Activated naive CD4-positive, alpha-beta T cell (primary cell): ENCODE measurements at regions not wholly inside any gene's neighbourhood (a gene's known extent, or its start where the extent isn't known, plus 50 kb on each side); places are given as distances from the start of the nearest gene placed in this dataset.
"Not testable (repeated sequence)": the region's sequence is repeated elsewhere in the genome, so short reads cannot be mapped to it uniquely, and the experiment has no call there.

Experiments used
- DNase-seq, 4 experiments: peaks; one replicate each; lab custom pipeline; 2025; lab: John Stamatoyannopoulos, UW

DNA sequence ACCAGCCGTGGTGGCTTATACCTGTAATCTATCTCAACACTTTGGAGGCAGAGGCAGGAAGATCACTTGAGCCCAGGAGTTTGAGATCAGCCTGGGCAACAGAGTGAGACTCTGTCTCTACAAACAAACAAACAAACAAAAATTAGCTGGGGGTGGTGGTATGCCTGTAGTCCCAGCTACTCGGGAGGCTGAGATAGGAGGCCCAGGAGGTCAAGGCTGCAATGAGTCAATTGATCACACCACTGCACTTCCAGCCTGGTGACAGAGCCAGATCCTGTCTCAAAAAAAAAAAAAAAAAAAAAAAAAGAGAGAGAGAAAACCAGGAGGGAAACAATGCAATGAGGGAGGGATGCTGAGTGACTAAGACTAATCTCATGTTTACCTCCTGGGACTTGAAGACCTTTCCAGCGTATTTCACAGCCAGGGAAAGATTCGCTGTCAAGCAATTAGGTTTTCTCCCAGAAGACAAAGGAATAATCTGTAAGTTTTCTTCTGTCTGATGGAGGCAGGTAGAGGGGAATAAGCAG lies 51.1 kb upstream of the MIER3 start:
- no peak for DNase-seq

GRCh38 chr5:57003566-57003965 lies 51.6 kb upstream of the MIER3 start:
- not testable (repeated sequence) for DNase-seq

GRCh38 chr5:57004800-57005199 lies 52.9 kb upstream of the MIER3 start:
- no peak for DNase-seq

GRCh38 chr5:57007344-57007743 lies 55.4 kb upstream of the MIER3 start:
- no peak for DNase-seq

- DNase-seq: no peak
These were observed 57.9 kb upstream of the MIER3 start for GRCh38 chr5:57009811-57010210.

DNA sequence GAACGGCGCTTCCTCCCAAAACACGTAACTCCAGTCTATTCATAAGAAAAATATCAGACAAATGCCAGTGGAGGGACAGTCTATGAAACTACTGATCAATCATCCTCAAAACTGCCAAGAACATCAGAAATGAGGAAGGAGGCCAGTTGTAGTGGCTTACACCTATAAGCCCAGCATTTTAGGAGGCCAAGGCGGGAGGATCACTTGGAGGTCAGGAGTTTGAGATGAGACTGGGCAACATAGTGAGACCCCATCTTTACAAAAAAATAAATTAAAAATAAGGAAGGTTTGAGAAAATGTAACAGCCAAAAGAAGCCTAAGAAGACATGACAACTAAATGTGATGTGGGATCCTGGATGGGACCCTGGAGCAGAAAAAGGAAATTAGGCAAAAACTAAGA lies 58.9 kb upstream of the MIER3 start:
- no peak for DNase-seq

DNA sequence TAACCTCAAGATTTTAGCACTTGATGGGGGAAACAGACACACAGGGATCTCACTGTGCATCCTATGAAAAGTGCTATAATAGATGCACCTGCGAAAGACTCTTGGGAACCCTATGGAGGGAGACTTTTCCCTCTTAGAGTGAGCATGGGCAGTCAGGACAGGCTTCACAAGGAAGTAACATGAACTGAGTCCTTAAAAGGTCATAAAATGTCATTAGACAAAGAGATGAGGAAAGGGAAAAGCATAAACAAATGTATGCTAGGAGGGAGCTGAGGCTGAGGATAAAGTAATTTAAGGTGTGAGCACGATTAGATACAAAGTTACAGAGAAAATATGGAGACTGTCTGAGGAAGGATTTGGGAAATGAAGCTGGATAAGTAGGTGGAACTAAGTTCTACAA lies 60.6 kb upstream of the MIER3 start:
- DNase-seq: no peak

DNA sequence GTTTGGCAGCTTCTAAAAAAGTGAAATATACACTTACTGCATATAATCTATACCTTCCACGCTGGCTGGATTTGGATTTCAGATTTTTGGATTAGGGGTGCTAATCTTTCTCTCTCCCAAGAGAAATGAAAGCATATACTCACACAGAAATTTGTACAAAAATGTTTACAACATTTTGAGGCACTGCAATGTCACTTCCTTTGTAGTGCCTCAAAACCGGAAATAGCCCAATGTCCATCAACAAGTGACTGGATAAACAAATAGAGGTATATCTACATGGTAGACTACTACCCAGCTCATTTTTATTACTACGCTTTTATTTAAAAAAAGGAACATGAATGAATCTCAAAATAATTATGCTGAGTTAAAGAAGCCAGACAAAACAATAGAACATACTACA lies 74.0 kb upstream of the MIER3 start:
- DNase-seq: no peak

DNA sequence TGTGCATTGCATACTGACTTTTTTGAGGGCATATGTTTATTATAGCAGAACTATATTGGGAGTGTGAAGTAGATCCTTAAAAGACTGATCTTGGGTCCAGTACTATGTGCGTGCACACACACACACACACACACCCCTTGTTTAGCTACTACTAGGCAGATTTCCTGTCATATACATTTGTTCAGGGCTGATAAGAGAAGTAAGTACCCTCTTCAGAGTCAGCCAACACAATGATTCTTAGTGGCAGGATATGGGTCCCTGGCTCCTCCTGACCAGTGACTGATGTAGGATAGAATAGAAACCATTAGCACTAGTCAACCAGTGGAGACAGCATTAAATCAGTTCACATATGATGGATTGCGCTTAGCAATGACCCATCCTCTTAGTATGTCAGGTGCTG lies 76.2 kb upstream of the MIER3 start:
- no peak for DNase-seq

DNA sequence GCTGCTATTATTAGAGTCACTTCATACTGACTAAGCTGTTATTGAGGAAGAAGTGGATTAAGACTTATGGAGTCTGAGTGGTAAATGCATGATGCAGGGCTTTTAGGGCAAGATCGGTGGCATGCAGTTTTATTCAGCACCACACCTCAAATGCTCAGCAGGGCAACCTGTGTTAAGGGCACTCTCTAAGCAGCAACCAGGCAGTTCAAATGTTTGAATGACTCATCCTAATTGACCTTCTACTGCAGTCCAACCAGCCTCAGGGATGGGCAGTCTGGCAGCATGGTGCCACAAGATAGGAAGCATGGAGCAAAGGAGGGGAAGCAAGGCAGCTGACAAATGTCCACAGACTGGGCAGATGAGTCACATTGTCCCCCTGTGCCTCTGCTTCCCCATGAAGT lies 80.2 kb upstream of the MIER3 start:
- no peak for DNase-seq

DNA sequence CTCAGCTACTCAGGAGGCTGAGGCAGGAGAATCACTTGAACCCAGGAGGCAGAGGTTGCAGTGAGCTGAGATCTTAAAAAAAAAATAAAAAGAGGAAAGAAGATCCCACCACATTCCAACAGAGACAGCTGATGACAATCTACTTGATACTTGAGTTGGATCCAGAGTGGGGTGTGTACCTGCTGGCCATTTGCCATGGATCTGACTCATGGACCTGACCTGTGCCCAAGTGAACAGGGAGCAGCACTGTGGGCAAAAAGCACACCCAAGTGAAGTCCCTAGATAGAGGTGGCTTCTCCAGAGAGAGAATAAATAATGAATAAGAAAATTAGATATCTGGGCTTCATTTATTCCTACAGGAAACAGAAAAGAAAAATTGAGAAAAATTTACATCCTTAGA lies 81.2 kb upstream of the MIER3 start:
- no peak for DNase-seq

- no peak for DNase-seq
These were observed 81.6 kb upstream of the MIER3 start for GRCh38 chr5:57033503-57033902.

- no peak for DNase-seq
These were observed 82.4 kb upstream of the MIER3 start for GRCh38 chr5:57034201-57034916.

GRCh38 chr5:57035955-57036354 lies 84.0 kb upstream of the MIER3 start:
- DNase-seq: no peak

DNA sequence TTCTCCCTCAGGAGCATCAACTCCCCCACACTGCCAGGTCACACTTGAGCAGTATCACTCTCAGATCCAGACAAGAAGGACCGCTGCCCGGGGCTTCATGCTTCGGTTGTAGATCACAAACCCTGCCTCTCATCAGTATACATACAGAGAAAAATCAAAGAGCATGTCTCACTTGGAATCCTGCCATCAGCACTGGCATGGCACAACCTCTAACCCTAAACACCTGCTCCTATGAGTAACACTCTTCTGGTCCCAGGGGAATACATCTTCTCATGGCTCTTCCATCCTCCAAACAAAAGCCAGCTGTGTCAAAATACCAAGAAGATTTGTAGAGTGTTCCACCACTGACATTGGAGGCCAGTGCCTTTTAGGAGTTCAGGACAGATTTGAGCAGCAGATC lies 84.8 kb upstream of the MIER3 start:
- DNase-seq: no peak

- no peak for DNase-seq
These were observed 85.4 kb upstream of the MIER3 start for GRCh38 chr5:57037355-57037754.

- DNase-seq: no peak
These were observed 89.6 kb upstream of the MIER3 start for GRCh38 chr5:57041570-57041969.

DNA sequence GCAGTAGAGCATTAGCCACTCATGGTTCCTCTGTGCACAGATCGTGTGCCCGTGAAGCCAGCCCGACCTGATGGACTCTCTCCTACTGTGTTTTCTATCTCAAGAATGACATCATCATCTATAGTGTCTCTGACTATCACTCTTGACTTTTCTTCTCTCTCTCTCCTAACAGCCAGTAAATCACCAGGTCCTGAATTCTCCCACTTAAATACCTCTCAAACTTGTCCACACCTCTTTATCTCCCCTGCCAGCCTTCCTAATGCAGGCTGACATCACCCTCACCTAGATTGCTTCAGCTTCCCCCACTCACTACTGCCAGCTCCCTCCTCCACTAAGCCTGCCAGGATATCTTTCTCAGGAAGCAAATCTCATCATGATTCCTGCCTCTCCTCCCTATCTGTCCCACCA lies 90.6 kb upstream of the MIER3 start:
- no peak for DNase-seq

DNA sequence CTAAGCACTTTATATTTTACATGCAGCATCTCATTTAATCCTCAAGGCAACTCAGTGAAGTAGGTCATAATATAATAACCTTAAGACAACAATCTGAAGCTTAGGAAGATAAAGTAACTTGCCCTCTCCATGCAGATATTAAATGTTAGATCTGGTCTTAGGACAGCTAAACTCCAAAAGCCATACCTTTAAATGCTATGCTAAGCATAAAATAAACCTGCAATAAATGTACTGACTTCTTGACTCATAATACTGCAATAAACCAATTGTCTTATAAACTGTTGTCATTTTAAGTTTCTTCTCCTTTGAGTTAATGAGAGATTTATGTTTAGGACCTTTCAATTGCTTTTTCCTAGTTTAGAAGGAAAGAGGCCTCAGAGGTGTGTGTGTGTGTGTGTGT lies 102.2 kb upstream of the MIER3 start:
- DNase-seq: no peak

DNA sequence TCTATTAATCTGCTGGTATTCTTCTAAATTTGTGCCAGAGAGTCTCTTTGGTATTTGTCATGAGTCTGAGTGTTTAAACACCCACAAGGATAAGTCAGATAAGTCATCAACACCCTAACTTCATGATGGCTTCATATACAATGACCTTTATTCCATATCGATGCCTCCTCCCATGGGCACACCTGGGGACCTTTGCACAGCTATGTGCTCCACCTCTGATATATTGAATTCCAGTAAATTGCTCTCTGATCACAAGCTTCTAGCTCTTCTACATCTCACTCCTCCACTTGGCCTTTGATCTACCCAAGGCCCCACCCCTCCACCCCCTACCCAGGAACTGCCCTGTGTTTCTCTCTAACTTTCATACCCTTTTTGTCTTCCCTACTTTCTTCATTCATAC lies 102.7 kb upstream of the MIER3 start:
- no peak for DNase-seq

- DNase-seq: no peak
These were observed 103.8 kb upstream of the MIER3 start for GRCh38 chr5:57055731-57056130.

DNA sequence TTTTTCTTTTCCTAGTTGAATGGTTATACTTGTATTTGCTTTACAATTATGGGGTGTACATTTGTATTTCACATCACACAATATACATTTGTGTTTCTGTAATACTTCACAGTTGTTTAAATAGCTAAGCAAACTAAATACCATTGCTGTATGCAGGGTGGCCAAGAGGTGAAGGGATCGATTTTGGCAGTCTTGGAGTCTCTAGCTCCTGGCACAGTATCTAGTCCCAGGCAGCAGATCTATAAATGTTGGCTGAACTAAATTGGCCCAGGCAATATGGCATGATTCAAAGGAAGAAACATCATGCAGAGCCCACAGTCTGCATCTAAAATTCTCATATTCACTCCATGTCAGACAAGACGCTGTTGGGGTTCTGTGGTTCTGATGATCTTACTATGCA lies 110.1 kb upstream of the GPBP1 start:
- no peak for DNase-seq

GRCh38 chr5:57066924-57067596 lies 106.8 kb upstream of the GPBP1 start:
- DNase-seq: no peak

DNA sequence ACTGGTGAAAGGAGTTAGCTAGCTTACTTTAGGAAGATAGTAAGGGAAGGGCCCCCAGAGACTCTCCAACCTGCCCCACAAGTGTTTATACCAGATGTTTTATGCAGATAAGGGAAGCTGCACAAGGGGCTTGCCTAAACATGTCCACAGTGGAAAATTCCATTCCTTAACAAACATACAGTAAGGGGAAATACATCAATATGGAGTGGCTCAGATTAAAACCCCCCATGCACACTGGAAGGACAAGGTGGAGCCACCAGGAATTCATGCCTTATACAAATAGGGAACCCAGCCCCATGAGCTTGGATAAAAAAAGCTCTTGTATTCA lies 106.3 kb upstream of the GPBP1 start:
- no peak for DNase-seq
